HG03280 (cell line): ENCODE measurements at regions not wholly inside any gene's neighbourhood (a gene's known extent, or its start where the extent isn't known, plus 50 kb on each side); places are given as distances from the start of the nearest gene placed in this dataset.
"Not testable (repeated sequence)": the region's sequence is repeated elsewhere in the genome, so short reads cannot be mapped to it uniquely, and the experiment has no call there.

Source experiments
- ATAC-seq: cut with Tn5 transposase; IDR thresholded peaks from one replicate; pipeline ENCODE4 v1.9.1; 2021; ENCODE audit warnings: mild to moderate bottlenecking, moderate library complexity; ENCODE audit not compliant: unreplicated experiment

DNA sequence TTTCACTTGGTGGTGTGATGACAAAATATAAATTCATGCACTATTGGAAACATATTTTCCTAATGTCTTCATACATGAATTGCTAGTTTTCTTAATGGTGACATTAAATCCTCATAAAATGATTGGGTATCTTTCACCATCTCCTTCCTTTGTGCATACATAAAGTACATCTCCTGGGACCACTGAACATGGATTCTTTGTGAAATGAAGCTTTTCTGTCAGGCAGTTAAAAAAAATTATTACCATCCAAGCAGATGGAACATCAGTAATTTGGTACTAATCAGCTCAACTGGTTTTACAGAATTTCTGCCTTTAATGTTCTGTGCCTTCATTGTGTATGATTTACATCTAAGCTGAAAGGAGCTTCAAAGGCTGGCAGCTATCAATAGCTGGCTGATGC is 891.7 kb upstream of the SLC10A2 start:
- no peak for ATAC-seq

DNA sequence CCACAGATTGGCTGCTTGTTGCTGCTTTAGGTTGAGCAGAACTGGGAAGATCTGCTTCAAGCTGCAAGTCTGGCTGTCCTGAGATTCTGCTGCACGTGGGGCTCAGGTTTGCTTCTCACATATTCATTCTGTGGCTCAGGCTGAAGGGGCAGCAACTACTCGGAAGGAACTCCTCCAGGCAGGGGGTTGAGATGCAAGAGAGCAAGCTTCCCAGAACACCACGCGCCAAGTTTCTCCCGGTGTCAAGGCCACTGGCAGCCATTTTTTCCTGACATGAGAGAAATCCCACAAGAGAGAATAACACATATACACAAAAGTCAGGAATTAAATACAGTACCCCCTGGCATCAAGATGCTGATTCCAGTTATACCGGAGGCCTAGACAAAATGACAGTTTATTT is 887.6 kb upstream of the SLC10A2 start:
- ATAC-seq, result no peak

DNA sequence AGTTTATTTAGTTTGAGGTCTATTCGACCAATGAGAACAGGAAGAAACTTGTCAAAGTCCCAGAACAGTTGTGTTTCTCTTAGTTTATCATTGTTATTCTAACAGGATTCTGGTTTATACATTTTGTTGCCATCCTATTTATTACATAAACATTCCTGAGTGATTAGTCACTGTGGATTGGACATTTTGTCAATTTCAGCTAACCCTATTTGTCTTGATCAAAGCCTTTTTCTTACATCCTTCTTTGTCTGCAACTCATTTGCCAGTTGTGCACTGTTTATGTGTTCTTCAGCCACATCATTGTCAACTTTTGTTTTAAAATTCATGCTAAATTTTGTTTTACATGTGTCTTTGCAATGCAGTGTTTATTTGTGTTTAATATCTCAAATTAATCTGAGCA is 886.0 kb upstream of the SLC10A2 start:
- no peak for ATAC-seq

DNA sequence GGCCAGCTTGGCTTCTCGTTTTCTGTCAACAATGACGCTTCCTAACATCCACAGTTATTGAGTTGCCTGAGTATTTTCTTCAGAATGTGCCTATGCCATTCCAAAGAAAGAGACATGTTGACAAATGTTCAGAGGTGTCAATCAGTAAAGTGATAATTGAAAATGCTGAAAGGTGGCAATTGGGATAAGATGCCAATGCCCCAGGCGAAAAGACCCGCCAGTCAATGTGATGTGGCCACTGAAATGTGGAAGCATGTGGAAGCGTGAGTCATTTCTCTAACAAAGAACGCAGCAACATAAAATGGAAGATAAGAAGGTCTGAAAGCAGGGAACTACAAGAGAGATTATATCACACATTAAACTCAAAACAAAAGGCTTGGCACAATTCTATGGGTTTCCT is 882.2 kb upstream of the SLC10A2 start:
- no peak for ATAC-seq

DNA sequence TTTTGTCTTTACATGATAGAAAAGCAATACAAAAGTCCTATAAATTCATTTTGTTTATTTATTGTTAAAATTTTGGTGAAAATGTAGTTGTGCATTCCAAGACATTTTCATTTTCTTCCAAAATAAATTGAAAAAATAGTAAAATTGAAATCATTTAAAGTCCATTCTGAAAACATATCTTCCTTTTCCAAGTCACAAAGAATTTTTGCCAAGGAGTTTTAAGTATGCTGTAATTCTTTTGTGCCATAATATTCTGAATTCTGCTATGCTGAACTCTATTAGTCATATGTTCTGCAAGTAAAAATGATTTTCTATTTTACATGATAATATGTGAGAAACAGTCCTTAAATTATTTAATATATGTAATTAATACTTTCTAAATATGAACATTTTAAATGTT is 879.6 kb upstream of the SLC10A2 start:
- ATAC-seq, result no peak

DNA sequence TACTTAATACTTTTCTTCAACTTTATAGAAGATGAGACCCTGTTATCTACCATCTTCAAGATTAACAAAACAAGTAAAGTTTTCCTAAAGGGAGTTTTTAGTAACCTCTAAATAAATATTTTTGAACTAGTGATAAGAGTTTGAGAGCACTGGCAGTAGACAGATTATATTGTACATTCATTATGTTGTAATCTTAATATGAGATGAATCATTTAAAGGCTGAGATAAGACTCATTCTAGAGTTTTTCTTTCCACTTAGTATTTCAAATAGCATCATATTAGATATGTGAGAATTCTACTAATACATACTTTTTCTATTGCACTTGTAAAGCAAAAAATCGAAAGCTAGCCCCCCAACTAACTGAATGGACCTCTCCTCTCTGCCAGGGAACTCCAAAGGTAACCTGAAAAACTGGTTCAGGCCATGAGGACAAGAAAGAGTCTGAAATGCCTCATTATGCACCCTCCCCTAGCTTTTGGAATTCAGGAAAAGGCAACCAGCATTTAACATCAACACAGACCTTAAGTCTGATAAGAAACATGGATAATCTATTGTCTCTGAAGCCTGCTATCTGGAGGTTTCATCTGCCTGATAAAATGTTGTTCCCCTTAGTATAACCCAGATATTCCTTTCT is 875.4 kb upstream of the SLC10A2 start:
- no peak for ATAC-seq

DNA sequence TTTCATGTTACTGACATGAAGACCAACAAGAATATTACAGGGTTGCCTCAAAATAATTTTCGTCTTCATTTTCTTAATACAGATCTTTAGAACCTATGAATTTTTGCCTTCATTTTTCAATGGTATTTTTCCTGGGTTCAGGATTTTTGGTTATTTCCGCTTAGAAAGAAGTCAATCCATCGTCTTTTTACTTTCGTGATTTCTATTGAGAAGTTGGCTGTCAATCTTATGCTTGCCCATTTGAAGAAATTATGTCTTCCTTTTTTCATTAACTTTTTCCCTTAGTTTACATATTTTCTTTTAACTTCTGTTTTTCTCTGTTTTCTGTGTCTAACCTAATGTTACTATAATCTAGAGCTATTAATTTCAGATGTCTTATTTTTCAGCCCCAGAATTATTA is 868.9 kb upstream of the SLC10A2 start:
- ATAC-seq, result no peak

DNA sequence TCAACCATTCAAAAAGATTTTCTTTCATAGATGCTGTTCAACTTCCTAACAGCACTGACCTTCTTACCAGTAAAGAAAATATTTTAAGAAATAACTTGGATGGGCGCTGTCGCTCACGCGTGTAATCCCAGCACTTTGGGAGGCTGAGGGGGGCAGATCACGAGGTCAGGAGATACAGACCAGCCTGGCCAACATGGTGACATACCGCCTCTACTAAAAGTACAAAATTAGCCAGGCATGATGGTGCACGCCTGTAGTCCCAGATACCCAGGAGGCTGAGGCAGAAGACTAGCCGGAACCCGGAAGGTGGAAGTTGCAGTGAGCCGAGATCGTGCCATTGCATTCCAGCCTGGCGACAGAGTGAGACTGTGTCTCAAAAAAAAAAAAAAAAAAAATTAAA is 865.7 kb upstream of the SLC10A2 start:
- ATAC-seq, result no peak

DNA sequence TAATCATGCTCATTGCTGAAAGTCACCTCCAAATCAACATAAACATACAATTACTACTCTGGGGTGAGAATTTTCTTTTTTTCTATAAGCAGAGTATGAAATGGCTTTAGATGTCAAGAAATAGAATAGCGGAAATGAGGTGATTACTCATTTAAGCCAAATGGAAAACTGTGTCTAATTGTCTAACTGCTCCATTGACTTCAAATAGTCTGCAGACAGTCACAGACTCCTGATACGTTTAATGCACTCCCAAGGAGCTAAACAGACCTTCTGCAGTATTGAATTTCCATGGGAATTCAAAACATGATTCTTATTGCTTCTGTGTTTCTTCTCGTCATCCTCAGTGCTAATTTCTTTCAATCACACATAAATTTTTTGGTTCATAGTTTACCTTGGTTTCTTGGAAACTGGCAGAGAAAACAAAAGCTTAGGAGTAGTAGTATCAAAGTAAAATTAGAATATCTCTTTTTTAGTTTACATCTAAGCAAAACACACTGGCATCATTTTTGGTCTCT is 865.2 kb upstream of the SLC10A2 start:
- no peak for ATAC-seq

DNA sequence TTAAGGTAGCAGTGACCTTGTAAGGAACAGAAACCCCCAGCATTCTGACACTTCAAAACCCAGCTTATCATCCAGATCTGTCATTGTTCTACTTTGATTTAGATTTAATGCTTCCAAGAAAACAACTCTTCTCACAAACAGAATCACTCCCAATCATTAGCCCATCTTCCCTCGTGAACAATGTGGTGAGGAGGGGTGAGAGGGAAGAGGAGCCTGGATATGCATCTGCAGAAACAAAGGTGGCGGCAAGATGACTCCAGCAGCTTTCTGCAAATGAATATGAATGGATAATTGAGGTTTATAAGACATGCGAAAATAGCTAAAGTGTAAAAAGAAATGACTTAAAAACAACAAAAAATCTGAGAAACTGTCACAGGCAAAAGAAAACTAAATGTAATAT is 859.9 kb upstream of the SLC10A2 start:
- ATAC-seq, result no peak

DNA sequence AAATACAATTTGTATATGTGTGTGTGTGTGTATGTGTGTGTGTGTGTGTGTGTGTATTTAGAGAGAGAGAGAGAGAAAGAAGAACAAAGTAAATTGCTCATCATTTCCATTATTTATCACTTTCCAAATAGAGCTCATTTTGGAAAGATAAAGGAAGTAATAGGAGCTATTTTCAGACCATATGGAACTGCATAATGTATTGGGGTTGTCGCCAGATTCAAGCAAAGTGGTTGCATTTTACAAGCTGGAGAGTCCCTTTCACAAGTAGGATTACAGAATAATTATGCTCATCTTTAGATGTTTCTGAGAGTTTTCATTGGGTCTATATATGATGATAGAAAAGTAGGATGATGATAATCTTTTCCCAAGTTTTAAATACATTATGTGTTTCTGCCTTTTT is 842.7 kb upstream of the SLC10A2 start:
- ATAC-seq, result no peak

DNA sequence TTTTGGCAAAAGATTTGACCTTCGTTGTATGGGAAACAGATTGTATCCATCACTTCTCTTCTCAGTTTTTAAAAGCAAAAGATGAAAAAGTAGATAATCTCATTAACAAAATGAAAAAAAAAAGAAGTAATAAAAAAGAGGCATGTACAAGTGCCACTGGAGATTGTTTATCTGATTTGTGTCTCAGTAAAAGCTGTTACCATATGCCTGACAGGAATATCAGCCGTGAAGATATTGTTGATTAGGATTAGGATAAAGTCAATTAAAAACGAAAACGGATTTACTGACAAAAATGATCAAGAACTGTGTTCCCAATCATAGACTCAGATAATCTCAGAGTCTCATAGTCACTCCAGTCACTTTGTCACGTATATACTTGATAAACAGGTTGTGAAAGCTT is 842.1 kb upstream of the SLC10A2 start:
- no peak for ATAC-seq

DNA sequence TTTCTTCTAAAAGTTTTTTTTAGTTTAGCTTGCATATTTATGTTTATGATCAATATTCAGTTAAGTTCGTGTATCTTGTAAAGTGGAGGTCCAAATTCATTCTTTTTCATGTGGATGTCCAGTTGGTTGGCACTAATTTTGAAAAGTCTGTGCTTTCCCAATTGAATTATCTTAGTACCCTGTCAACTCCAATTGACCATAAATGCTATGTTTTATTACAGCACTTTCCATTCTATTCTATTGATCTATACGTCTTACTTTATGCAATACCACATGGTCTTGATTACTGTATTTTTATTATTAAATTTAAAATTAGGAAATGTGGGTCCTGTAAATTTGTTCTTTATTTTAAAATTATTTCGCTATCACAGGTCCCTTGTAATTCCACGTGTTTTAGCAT is 837.6 kb upstream of the SLC10A2 start:
- no peak for ATAC-seq

DNA sequence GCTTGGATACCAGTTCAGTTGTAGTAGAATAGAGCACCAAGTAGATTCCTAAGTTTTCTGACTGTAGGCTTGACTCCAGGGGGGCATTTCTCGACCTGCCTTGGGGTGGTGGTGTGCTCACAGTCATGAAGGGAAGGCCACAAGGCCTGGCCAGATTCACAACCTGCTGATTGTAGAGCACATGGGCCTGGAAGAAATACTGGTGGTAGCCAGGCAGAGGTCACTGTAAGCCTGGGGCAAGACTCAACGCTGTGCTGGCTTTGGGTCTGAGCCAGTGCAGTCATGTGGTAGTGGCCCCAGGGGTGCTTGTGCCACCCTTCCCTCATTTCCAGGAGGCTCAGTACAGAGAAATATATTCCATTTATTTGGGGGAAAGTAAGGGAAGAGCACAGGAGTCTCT is 832.3 kb upstream of the SLC10A2 start:
- no peak for ATAC-seq

DNA sequence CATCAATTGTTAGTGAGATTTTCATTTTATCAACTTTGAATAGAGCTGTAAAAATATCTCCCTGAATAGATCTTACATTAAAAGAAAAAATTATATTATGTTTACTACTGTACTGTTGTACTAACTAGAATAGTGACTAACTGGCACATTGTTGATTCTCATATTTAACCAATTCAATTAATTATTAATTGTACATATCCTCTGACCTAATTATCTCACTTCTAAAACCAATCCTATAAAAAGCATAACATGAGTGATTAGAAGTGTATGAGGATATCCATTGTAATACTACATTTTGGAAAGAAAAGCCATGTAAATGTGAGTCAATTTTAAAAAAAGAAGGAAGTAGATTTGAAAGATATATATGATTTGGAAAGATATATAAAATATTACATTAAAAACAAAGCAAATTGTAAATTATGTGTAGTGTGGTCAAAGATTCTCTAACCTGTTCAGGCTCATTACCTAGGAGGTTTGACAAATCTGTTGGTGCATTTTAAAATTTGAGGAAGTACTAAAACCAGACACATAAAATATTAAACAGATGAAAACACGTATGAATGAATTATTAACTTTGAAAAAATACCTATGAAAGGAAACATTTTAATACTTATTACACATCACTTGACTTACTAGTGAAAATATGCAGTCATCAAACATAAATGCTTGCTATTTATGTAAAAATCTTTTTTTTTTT is 829.8 kb upstream of the SLC10A2 start:
- ATAC-seq, result no peak

DNA sequence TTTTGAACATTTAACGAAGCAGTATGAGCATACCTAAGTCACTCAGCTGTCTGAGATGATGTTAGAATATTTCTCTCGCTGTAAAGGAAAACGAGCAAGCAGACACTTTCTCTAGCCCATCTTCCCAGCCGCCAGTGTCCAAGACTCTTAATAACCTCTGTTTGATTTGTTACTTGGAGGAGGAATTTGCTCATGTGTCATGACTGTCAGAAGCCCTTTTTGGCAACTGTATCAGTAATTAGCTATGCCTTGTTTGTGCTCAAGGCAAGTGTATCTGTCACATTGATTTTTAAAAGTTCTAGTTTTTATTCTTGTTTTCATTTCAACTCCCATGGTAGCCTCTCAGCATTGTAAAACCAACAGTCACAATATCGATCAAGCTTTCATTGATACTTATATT is 828.4 kb upstream of the SLC10A2 start:
- no peak for ATAC-seq

DNA sequence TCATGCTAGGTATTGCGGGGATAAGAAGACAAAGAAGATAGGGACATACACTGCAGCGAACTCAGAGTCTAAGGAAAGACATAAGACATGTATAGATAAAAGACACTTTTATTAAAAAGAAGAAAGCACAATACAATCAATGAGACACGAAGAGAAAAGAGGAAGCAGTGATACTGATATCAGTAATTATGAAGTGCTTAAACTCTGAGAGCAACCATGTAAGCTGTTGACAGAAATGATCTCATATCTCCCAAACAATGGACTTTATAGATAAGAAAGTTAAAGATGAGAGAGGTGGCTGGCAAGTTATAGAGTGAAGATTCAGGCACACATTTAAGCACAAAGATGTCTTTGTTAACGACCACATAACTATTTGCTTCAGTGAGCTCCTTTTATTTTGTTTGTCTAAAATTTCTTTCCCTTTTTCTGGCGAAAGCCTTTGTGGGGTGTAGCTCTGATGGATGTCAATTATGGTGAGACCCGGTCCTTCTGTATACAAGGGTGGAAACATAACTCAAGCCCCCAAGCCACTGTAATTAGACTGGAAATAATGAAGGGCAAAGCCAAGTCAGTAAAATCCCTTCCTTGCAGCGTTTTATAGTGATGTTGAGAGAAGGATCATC is 818.0 kb upstream of the SLC10A2 start:
- no peak for ATAC-seq

DNA sequence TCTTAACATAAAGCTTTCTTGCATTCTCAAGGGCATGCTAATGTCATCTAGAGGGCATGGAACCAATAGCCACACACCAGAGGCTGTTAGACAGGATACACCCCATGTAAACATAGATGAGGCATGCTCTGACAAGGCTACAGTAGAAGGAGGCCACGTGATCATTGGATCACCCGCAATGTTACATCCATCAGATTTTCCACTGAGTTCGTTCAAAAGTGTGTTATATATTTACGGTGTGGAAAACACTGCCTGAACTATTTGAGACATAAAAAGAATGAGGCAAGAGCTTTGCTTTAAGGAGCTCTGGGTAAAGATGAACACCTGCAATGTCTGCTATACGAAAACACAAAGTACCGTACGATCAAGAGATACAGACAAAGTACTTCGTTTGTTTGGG is 817.5 kb upstream of the SLC10A2 start:
- no peak for ATAC-seq

DNA sequence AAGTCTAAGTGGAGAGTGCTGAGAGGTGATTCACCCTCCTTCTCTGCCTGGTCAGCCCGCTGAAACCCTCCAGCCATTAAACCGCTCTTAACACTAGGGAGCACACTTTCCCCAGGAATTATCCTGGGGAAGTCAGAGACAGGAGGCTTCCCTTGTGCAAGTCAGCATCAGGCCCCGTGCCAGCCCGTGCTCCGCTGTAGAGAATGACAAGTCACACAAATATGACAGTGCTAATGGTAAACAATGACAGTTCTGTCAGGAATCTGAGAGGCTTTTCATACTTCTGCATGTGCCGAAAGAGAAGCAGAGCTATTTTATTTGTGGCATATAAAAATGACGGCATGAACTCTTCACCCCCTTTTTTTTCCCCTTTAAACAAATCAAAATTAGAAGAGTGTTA is 816.9 kb upstream of the SLC10A2 start:
- no peak for ATAC-seq

DNA sequence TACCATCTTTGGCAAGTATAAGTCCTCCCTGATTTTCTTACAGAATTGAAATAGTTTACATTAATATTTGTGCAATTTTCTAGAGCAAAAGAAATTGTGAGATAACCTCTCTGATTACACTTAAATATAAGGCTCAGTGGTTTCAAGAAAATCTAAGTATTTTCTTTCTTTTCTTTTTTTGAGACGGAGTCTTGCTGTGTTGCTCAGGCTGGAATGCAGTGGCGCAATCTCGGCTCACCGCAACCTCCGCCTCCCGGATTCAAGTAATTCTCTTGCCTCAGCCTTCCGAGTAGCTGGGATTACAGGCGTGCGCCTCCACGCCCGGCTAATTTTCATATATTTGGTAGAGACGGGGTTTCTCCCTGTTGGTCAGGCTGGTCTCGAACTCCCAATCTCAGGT is 813.9 kb upstream of the SLC10A2 start:
- ATAC-seq, result not testable (repeated sequence)

DNA sequence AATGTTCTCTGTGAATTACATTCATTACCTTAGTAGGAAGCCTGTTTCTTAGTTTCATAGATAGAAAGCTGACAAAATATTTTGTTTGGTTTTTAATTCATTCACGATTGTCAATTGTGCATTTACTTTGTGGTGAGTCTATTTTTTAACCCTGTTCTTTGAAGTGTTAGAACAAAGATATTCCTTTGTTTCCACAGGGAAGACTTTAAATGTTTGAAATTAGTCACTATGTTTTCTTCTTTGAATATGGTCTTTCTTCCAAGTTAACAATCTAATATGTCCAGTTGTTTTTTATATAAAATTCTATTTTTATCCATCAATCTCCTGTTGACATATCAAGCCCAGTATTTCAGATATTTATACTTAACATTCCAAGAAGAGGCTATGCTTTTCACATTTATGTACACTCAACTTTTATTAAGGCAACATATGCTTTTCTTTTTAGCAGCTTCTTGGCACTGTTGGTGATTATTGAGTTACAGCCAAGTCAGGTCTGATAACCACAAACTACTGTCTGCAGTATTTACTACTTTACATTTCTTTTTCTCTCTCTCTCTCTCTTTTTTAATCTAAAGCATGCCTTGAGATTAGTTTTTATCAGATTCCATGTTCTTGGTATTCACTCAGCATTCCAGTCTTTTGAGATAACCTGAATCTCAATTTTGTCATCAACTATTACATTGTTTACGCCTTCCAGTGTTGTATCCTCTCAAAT is 812.8 kb upstream of the SLC10A2 start:
- ATAC-seq, result no peak

DNA sequence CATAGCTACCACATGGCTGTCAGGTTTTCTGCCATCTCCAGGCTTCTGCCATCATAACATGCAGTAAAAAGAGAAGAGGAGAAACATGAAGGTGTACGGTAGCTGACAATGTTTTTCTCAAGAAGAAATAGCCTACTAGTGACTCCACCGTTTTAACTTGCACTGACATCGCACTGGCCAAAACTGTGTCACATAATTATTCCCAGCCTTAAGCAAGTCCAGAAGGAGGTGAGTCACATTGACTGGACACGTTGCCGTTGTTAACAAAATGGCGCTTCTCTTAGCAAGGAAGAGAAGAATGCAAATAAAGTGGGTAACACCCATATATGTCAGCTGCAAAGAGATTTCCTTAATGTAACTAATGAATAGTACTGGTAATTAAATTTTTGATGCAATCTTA is 810.4 kb upstream of the SLC10A2 start:
- ATAC-seq, result no peak
